HCT116 (cell line): ENCODE measurements at regions not wholly inside any gene's neighbourhood (a gene's known extent, or its start where the extent isn't known, plus 50 kb on each side); places are given as distances from the start of the nearest gene placed in this dataset.

ENCODE experiments used
- ATAC-seq: fragments of 200-7000 bp; cut with Tn5 transposase; 2 replicates; pipeline ENCODE4 v1.9.1; 2020; ENCODE audit warnings: mild to moderate bottlenecking, moderate library complexity
- BruUV-seq: library from RNA; stranded (reverse); fragments of 400-500 nt; replicated peaks from 2 replicates; lab custom pipeline; 2021; lab: Mats Ljungman, UMichigan
- CTCF ChIA-PET: fragments of 300-600 bp; sonication (Branson Sonifier 250); formaldehyde crosslinking; loops from one replicate; lab custom pipeline; 2021; ENCODE audit warnings: antibody characterized with exemption; lab: Charles Lee
- POLR2A ChIA-PET: fragments of 300-600, 350-600 bp; sonication (Branson Sonifier 250); formaldehyde crosslinking; loops from one replicate; lab custom pipeline; 2021; ENCODE audit warnings: antibody characterized with exemption; lab: Charles Lee
- RAD21 ChIA-PET, 2 experiments: fragments of 300-600 bp; sonication (Branson Sonifier 250); formaldehyde crosslinking; loops; one replicate each; lab custom pipeline; 2023; ENCODE audit warnings: low total read pairs in 2 of 2; ENCODE audit not compliant: uncharacterized antibody in 2 of 2, unreplicated experiment in 2 of 2, low non-redundant PET in 1 of 2; lab: Charles Lee
- DNase-seq: peaks from one replicate; pipeline ENCODE4 v3.0.0-alpha.2; 2010; ENCODE audit warnings: low read depth, low spot score
- H2AFZ ChIP-seq: fragments of 200-600 bp; shearing (Covaris generic), sonication (generic); 2 replicates; pipeline ENCODE4 v1.6.1; 2017; ENCODE audit warnings: low read depth, mixed run types, mixed read lengths, antibody characterized with exemption, low read length; ENCODE audit not compliant: poor library complexity, severe bottlenecking
- H3K27ac ChIP-seq: 2 replicates; pipeline ENCODE4 v1.5.1; 2012; ENCODE audit warnings: low read depth, low read length
- H3K27me3 ChIP-seq: fragments of 200-600 bp; sonication (generic); 2 replicates; pipeline ENCODE4 v1.6.1; 2016; ENCODE audit warnings: mixed run types, low read length, mixed read lengths; ENCODE audit not compliant: insufficient read depth
- H3K36me3 ChIP-seq, 2 experiments: fragments of 200-500 bp in 1 of 2; fragments of 200-600 bp in 1 of 2; sonication (Bioruptor generic) in 1 of 2; sonication (generic) in 1 of 2; 2 replicates each; pipeline versions ENCODE4 v1.5.1 to v1.6.1; 2014 to 2016; ENCODE audit warnings: low read length in 2 of 2, inconsistent platforms in 1 of 2, mixed read lengths in 1 of 2, mixed run types in 1 of 2; ENCODE audit not compliant: insufficient read depth in 2 of 2, control insufficient read depth in 1 of 2
- H3K4me1 ChIP-seq, 2 experiments: fragments of 200-600 bp in 1 of 2; sonication (generic) in 1 of 2; 2 replicates each; pipeline versions ENCODE4 v1.5.1 to v1.6.1; 2012 to 2017; ENCODE audit warnings: low read length in 2 of 2, inconsistent platforms in 1 of 2, mild to moderate bottlenecking in 1 of 2, mixed read lengths in 1 of 2, mixed run types in 1 of 2, moderate library complexity in 1 of 2; ENCODE audit not compliant: insufficient read depth in 2 of 2, control insufficient read depth in 1 of 2
- H3K4me2 ChIP-seq: fragments of 200-600 bp; sonication (generic); 2 replicates; pipeline ENCODE4 v1.6.1; 2017; ENCODE audit warnings: mixed run types, low read length, mixed read lengths
- H3K4me3 ChIP-seq, 2 experiments: fragments of 200-600 bp in 1 of 2; sonication (generic) in 1 of 2; replicated peaks in 1 of 2; 2 replicates each; pipeline ENCODE4 v1.5.1; 2011 to 2016; ENCODE audit warnings: low read length in 2 of 2, control low read depth in 1 of 2, low read depth in 1 of 2, mild to moderate bottlenecking in 1 of 2, mixed read lengths in 1 of 2, mixed run types in 1 of 2
- H3K79me2 ChIP-seq: fragments of 200-600 bp; sonication (generic); 2 replicates; pipeline ENCODE4 v1.6.1; 2017; ENCODE audit warnings: mild to moderate bottlenecking, mixed run types, low read length, moderate library complexity, mixed read lengths; ENCODE audit not compliant: insufficient read depth
- H3K9ac ChIP-seq: fragments of 200-600 bp; sonication (generic); 2 replicates; pipeline ENCODE4 v1.6.1; 2016; ENCODE audit warnings: low read length, mixed read lengths
- H3K9me2 ChIP-seq: fragments of 200-600 bp; sonication (generic), shearing (Covaris generic); 2 replicates; pipeline ENCODE4 v1.6.1; 2017; ENCODE audit warnings: mixed run types, mild to moderate bottlenecking, moderate library complexity; ENCODE audit not compliant: insufficient read depth
- H3K9me3 ChIP-seq, 2 experiments: fragments of 200-500 bp in 1 of 2; fragments of 200-600 bp in 1 of 2; sonication (Bioruptor generic) in 1 of 2; sonication (generic) in 1 of 2; 2 replicates each; pipeline ENCODE4 v1.6.1; 2014 to 2017; ENCODE audit warnings: low read length in 2 of 2, mixed read lengths in 2 of 2, inconsistent platforms in 1 of 2, low read depth in 1 of 2, mild to moderate bottlenecking in 1 of 2, mixed run types in 1 of 2, moderate library complexity in 1 of 2; ENCODE audit not compliant: control insufficient read depth in 1 of 2, insufficient read depth in 1 of 2
- H4K20me1 ChIP-seq: fragments of 200-600 bp; sonication (generic), shearing (Covaris generic); 2 replicates; pipeline ENCODE4 v1.6.1; 2017; ENCODE audit warnings: mixed run types, mild to moderate bottlenecking, moderate library complexity; ENCODE audit not compliant: insufficient read depth
- CBX3 ChIP-seq: IDR thresholded peaks from 2 replicates; pipeline ENCODE4 v1.6.1; 2012; ENCODE audit warnings: low read depth
- CEBPB ChIP-seq: IDR thresholded peaks from 2 replicates; pipeline ENCODE4 v1.6.1; 2012; ENCODE audit warnings: low read depth
- ELF1 ChIP-seq: IDR thresholded peaks from 2 replicates; pipeline ENCODE4 v1.6.1; 2012; ENCODE audit warnings: low read depth, borderline replicate concordance
- EZH2 ChIP-seq: fragments of 200-600 bp; sonication (generic); IDR thresholded peaks from 2 replicates; pipeline ENCODE4 v1.6.1; 2017; ENCODE audit warnings: antibody characterized with exemption, mixed run types
- EZH2phosphoT487 ChIP-seq: fragments of 200-600 bp; IDR thresholded peaks from 2 replicates; pipeline ENCODE4 v1.6.1; 2018; ENCODE audit warnings: antibody characterized with exemption, borderline replicate concordance
- JUND ChIP-seq: IDR thresholded peaks from 2 replicates; pipeline ENCODE4 v1.6.1; 2012
- POLR2A ChIP-seq: IDR thresholded peaks from 2 replicates; pipeline ENCODE4 v1.7.0; 2011; ENCODE audit warnings: borderline replicate concordance; ENCODE audit not compliant: insufficient read depth, insufficient read length; ENCODE audit errors: extremely low read depth
- POLR2AphosphoS5 ChIP-seq: IDR thresholded peaks from 2 replicates; pipeline ENCODE4 v1.6.1; 2011; ENCODE audit warnings: mild to moderate bottlenecking, low read depth, low read length, moderate library complexity
- RAD21 ChIP-seq: IDR thresholded peaks from 2 replicates; pipeline ENCODE4 v1.6.1; 2012; ENCODE audit warnings: low read depth, mild to moderate bottlenecking
- ZFX ChIP-seq: fragments of 450-650 bp; IDR thresholded peaks from 2 replicates; pipeline ENCODE4 v1.6.1; 2017
- intact Hi-C: fragments of 100-400 bp; cut with micrococcal nuclease; formaldehyde crosslinking; loops from 2 replicates; pipeline ENCODE4 v1.10.0; 2022
- TF ChIP-seq, protein P1 (sequence below), 3 experiments: fragments of 200-600 bp in 1 of 3; sonication (generic) in 1 of 3; IDR thresholded peaks in 2 of 3; conservative IDR thresholded peaks in 1 of 3; 2 replicates each; pipeline ENCODE4 v1.5.1; 2012 to 2017; ENCODE audit warnings: low read depth in 2 of 3, low read length in 2 of 3, antibody characterized with exemption in 1 of 3, borderline replicate concordance in 1 of 3, control low read depth in 1 of 3, mild to moderate bottlenecking in 1 of 3, mixed read lengths in 1 of 3, mixed run types in 1 of 3, moderate library complexity in 1 of 3; ENCODE audit not compliant: insufficient read depth in 1 of 3
- TF ChIP-seq, protein P2 (sequence below): IDR thresholded peaks from 2 replicates; pipeline ENCODE4 v1.6.1; 2012; ENCODE audit warnings: low read depth
- TF ChIP-seq, protein P3 (sequence below): IDR thresholded peaks from 2 replicates; pipeline ENCODE4 v1.6.1; 2012
- TF ChIP-seq, protein P4 (sequence below): IDR thresholded peaks from 2 replicates; pipeline ENCODE4 v1.6.1; 2011; ENCODE audit warnings: mild to moderate bottlenecking, low read length, moderate library complexity; ENCODE audit not compliant: insufficient replicate concordance; ENCODE audit errors: extremely low read depth

DNA sequence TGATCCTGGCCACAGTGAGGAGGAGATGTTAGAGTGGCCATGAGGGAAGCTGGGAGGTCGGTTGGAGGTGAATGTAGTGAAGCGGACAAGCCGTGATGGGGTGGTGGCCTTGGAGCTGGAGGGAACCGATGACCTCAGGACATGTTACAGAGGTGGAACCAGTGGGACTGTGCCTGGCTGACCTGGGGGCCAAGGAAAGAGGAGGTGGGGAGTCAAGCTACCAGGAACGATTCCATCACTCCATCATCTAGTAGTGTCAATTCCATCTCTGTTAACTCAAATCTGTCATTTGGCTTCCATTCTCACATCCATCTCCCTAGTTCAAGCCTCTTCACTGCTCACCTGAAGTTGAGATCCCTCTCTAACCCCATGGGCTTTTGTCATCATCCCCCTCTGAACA lies 102.4 kb upstream of the LYZL2 start:
- CTCF ChIA-PET: no interaction called here

More for the DNA sequence above, 102.4 kb upstream of the LYZL2 start:
- no peaks in the 10 kb centered on the region for H3K9me2 ChIP-seq
- DNase-seq (no peak), ATAC-seq (no peak)
- TF ChIP-seq EZH2: no peak
- TF ChIP-seq EZH2phosphoT487: no peak
- TF ChIP-seq, protein P1, sequence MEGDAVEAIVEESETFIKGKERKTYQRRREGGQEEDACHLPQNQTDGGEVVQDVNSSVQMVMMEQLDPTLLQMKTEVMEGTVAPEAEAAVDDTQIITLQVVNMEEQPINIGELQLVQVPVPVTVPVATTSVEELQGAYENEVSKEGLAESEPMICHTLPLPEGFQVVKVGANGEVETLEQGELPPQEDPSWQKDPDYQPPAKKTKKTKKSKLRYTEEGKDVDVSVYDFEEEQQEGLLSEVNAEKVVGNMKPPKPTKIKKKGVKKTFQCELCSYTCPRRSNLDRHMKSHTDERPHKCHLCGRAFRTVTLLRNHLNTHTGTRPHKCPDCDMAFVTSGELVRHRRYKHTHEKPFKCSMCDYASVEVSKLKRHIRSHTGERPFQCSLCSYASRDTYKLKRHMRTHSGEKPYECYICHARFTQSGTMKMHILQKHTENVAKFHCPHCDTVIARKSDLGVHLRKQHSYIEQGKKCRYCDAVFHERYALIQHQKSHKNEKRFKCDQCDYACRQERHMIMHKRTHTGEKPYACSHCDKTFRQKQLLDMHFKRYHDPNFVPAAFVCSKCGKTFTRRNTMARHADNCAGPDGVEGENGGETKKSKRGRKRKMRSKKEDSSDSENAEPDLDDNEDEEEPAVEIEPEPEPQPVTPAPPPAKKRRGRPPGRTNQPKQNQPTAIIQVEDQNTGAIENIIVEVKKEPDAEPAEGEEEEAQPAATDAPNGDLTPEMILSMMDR (IDR thresholded peaks at IDR 0.05 in 2 of 3, conservative IDR thresholded peaks at IDR 0.05 in 1 of 3; ENCODE audit: borderline replicate concordance in 1 of 3, insufficient read depth in 1 of 3, low read depth in 2 of 3, low read length in 2 of 3): no peak
- TF ChIP-seq, protein P2, sequence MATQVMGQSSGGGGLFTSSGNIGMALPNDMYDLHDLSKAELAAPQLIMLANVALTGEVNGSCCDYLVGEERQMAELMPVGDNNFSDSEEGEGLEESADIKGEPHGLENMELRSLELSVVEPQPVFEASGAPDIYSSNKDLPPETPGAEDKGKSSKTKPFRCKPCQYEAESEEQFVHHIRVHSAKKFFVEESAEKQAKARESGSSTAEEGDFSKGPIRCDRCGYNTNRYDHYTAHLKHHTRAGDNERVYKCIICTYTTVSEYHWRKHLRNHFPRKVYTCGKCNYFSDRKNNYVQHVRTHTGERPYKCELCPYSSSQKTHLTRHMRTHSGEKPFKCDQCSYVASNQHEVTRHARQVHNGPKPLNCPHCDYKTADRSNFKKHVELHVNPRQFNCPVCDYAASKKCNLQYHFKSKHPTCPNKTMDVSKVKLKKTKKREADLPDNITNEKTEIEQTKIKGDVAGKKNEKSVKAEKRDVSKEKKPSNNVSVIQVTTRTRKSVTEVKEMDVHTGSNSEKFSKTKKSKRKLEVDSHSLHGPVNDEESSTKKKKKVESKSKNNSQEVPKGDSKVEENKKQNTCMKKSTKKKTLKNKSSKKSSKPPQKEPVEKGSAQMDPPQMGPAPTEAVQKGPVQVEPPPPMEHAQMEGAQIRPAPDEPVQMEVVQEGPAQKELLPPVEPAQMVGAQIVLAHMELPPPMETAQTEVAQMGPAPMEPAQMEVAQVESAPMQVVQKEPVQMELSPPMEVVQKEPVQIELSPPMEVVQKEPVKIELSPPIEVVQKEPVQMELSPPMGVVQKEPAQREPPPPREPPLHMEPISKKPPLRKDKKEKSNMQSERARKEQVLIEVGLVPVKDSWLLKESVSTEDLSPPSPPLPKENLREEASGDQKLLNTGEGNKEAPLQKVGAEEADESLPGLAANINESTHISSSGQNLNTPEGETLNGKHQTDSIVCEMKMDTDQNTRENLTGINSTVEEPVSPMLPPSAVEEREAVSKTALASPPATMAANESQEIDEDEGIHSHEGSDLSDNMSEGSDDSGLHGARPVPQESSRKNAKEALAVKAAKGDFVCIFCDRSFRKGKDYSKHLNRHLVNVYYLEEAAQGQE: no peak
- TF ChIP-seq ZFX: no peak
- TF ChIP-seq ELF1: no peak
- no peak for TF ChIP-seq POLR2AphosphoS5
- no peak for TF ChIP-seq JUND
- no peak for TF ChIP-seq CBX3
- TF ChIP-seq, protein P3, sequence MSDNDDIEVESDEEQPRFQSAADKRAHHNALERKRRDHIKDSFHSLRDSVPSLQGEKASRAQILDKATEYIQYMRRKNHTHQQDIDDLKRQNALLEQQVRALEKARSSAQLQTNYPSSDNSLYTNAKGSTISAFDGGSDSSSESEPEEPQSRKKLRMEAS: no peak
- no peak for TF ChIP-seq CEBPB
- TF ChIP-seq, protein P4, sequence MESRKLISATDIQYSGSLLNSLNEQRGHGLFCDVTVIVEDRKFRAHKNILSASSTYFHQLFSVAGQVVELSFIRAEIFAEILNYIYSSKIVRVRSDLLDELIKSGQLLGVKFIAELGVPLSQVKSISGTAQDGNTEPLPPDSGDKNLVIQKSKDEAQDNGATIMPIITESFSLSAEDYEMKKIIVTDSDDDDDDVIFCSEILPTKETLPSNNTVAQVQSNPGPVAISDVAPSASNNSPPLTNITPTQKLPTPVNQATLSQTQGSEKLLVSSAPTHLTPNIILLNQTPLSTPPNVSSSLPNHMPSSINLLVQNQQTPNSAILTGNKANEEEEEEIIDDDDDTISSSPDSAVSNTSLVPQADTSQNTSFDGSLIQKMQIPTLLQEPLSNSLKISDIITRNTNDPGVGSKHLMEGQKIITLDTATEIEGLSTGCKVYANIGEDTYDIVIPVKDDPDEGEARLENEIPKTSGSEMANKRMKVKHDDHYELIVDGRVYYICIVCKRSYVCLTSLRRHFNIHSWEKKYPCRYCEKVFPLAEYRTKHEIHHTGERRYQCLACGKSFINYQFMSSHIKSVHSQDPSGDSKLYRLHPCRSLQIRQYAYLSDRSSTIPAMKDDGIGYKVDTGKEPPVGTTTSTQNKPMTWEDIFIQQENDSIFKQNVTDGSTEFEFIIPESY: no peak
- TF ChIP-seq POLR2A: no peak
- no peak for TF ChIP-seq RAD21
- H3K4me1 ChIP-seq: peaks cover 0 to 6% of the 10 kb centered on the region in 2 experiments; a peak in 2 of 4 replicates
- no TSS peak for BruUV-seq
- no peak overlapping the region for H2AFZ ChIP-seq
- intact Hi-C loops: no loop called here
- ChIA-PET POLR2A (no interaction called here), RAD21 (no interaction called here)
- no peak overlapping the region for H3K4me3 ChIP-seq
- H3K27me3 ChIP-seq: no peaks in the 10 kb centered on the region
- H3K9me3 ChIP-seq: no peaks in the 10 kb centered on the region
- no peaks in the 10 kb centered on the region for H3K79me2 ChIP-seq
- H3K4me2 ChIP-seq: no peak overlapping the region
- no peaks in the 10 kb centered on the region for H3K36me3 ChIP-seq
- no peaks in the 10 kb centered on the region for H4K20me1 ChIP-seq
- H3K27ac ChIP-seq: no peak overlapping the region
- H3K9ac ChIP-seq: no peak overlapping the region
